ENCODE measurements at regions not wholly inside any gene's neighbourhood (a gene's known extent, or its start where the extent isn't known, plus 50 kb on each side); places are given as distances from the start of the nearest gene placed in this dataset.

DNA sequence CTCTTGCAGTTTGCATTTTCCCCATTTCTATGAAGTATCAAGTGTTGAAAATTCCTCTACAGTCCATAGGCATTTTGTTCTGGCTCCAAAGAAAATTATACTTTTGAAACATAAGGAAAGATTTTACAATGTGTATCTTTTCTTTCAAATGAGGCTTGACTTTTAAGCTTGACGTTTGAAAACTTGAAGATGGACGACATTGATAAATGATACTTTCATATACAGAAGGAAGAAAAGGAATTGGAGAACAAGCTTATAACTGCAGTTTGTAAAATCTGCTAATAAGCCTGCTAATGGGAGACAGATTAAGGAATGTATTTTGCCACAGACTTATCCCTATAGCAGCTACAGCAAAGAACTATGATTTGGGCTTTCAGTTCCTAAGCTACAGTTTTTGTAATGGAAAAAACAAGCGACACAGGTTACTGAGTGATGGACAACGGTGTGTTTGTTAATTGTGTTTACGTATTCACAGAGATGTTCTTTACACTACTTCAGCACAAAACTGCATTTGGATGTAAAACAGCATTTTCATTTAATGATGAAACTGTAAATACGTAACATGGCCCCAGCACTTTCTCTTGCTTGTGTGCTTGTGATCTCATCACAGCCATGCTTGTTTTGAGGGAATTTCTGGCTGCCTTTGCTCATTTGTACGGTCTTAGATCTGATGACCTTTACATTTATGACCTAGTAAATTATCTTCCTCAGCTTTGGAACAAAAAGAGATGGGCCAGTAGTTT lies 83.2 kb upstream of the FAT1 start:
- Histone ChIP-seq H3K36me3 (no peaks in the 10 kb centered on the region), H3K4me1 (replicated peaks) (peaks cover 6% of the 10 kb centered on the region; the same call in 1 of the 2 replicates), H3K27me3 (replicated peaks) (no peaks in the 10 kb centered on the region), H3K9me3 (replicated peaks) (no peaks in the 10 kb centered on the region), H3K27ac (no peak overlapping the region), H3K4me3 (no peak overlapping the region)
- DNase-seq (ENCODE audit: low read depth in 1 of 2, low spot score in 2 of 2), result no peak

DNA sequence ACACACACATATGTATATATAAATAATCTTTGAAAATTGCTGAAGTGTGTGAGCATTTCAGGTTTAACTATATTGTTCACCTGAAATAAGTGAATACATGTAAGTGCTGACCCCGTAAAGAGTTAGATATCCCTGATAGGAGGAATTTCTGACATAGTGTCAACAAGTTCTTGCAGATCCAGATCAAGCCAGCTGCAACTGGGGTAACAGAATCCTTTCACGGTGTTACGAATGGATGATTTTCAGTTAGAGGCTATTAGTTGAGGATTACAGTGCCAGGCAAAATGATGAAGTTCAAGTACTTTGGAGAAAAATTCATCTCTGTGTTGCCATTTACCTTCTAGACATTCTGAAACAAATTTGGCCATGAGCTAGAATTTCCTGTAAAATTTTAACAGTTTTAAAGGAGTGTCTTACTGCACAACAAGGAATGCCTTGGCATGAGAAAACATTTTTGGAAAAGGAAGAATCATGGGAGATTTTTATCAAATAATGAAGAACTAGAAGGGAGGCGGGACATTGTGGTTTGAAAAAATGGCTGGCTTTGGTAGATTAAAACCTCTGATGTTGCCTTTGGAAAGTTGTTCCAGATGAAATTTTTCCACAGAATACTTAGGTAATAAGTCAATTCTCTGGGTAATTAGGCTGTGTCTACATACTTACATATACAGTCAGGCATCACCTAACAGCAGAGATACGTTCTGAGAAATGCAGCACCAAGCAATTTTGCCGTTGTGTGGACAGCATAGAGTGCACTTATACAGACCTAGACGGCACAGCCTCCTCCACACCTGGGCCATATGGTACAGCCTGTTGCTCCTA lies 84.4 kb upstream of the FAT1 start:
- Histone ChIP-seq H3K27ac (no peak overlapping the region), H3K4me1 (replicated peaks) (peaks cover 6% of the 10 kb centered on the region; the same call in 1 of the 2 replicates), H3K27me3 (replicated peaks) (no peaks in the 10 kb centered on the region), H3K9me3 (replicated peaks) (no peaks in the 10 kb centered on the region), H3K36me3 (no peaks in the 10 kb centered on the region), H3K4me3 (no peak overlapping the region)
- no peak for DNase-seq (ENCODE audit: low read depth in 1 of 2, low spot score in 2 of 2)

DNA sequence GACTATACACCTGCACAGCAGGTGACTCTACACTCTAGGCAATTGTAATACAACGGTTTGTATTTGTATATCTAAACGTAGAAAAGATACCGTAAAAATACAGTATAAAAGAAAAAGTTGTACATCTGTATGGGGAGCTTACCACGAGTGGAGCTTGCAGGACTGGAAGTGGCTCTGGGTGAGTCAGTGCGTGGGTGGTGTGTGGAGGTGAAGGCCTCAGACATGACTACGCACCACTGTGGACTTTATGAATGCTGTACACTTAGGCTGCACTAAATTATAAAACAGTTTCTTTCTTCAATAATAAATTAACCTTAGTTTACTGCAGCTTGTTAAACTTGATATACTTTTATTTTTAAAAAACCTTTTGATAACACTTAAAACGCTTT lies 85.0 kb upstream of the FAT1 start:
- DNase-seq (ENCODE audit: low read depth in 1 of 2, low spot score in 2 of 2), result no peak
- Histone ChIP-seq H3K36me3 (no peaks in the 10 kb centered on the region), H3K27ac (no peak overlapping the region), H3K4me1 (replicated peaks) (peaks cover 6% of the 10 kb centered on the region; the same call in 1 of the 2 replicates), H3K27me3 (replicated peaks) (no peaks in the 10 kb centered on the region), H3K9me3 (replicated peaks) (no peaks in the 10 kb centered on the region), H3K4me3 (no peak overlapping the region)

DNA sequence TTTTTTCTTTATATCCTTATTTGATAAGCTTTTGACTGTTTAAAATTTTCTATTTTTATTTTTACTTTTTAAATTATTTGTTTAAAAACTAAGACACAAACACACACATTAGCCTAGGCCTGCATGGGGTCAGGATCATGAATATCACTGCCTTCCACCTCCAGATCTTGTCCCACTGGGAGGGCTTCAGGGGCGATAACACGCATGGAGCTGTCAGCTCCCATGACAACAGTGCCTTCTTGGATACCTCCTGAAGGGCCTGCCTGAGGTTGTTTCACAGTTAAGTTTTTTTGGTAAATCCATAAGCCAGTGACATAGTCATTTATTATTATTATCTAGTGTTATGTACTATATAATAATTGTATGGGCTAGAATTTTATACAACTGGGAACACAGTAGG lies 85.4 kb upstream of the FAT1 start:
- Histone ChIP-seq H3K9me3 (replicated peaks) (no peaks in the 10 kb centered on the region), H3K4me1 (replicated peaks) (peaks cover 7% of the 10 kb centered on the region; the same call in 1 of the 2 replicates), H3K27ac (no peak overlapping the region), H3K27me3 (replicated peaks) (no peaks in the 10 kb centered on the region), H3K36me3 (no peaks in the 10 kb centered on the region), H3K4me3 (no peak overlapping the region)
- DNase-seq (ENCODE audit: low read depth in 1 of 2, low spot score in 2 of 2), result no peak

DNA sequence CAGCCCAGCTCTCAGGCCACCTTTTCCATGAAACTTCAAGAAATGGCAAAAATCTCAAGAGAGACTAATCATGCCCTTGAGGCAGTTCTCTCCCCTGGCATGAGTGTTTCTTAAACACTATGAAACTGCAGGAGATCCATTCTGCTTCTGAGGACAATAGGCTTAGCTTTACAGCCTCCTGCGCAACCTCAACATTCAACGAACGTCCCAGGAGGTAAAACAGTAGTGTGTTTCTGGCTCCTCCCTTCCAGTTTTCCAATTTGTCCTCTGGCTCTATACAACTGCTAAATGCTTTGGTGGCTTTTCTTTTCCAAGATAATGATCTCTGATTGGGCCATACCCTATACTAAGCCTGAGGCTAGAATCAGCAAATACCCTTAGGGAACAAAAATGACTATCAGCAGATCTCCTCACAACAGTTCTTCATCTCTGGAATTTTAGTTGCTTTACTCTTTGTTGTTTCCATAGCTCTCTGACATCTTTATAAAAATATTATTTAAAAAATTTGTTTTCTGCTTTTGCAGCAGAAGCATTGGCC lies 87.0 kb upstream of the FAT1 start:
- no peak for DNase-seq (ENCODE audit: low read depth in 1 of 2, low spot score in 2 of 2)
- H3K27ac ChIP-seq, result no peak overlapping the region

DNA sequence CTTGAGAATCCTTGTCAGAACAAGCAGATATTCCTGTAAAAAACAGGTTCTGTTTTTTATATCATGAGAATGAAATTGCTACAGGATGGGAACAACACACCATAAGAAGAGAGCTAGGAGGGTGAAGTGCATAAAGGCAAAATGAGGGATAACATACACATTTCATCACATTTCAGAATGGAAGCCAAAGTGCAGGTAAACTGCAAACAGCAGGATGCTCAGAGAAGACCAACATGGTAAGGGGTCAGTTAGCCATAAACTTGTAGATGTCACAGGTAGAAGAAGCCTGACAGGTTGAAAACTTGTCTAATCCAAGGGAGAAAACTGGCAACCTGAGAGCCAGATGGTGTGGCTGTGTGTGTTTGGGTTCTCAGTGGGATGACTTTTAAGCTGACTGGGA lies 88.9 kb upstream of the FAT1 start:
- no peak for DNase-seq (ENCODE audit: low read depth in 1 of 2, low spot score in 2 of 2)
- Histone ChIP-seq H3K36me3 (no peaks in the 10 kb centered on the region), H3K9me3 (replicated peaks) (no peaks in the 10 kb centered on the region), H3K4me3 (no peak overlapping the region), H3K27me3 (replicated peaks) (no peaks in the 10 kb centered on the region), H3K27ac (no peak overlapping the region), H3K4me1 (replicated peaks) (peaks cover 9% of the 10 kb centered on the region; the same call in 1 of the 2 replicates)

More for the DNA sequence above, 87.0 kb upstream of the FAT1 start:
- Histone ChIP-seq H3K36me3 (no peaks in the 10 kb centered on the region), H3K4me1 (replicated peaks) (peaks cover 9% of the 10 kb centered on the region; the same call in 1 of the 2 replicates), H3K4me3 (no peak overlapping the region), H3K27me3 (replicated peaks) (no peaks in the 10 kb centered on the region), H3K9me3 (replicated peaks) (no peaks in the 10 kb centered on the region)

DNA sequence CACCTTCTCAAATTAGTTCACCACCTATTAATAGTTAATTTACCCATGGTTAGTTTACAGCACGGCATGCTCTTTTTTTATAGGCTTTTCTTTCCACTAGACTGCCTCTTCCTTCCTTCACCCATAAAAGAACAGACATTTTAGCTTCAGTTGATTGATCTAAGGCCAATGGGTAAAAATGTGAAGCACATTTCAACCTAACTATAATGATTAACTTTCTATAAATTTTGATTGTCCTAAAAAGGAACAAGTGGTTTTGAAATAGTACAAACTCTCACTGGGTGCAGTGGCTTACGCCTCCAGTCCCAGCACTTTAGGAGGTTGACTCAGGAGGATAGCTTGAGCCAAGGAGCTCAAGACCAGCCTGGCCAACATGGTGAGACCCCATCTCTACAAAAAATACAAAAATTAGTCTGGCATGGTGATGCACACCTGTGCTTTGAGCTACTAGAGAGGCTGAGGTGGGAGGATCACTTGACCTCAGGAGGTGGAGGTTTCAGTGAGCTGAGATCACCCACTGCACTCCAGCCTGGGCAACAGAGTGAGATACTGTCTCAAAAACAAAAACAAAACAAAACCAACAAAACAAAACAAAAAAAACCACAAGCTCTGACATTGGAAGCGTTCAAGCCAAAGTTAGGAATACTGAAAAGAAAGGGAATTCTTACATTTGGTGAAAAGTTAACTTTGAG lies 89.9 kb upstream of the FAT1 start:
- H3K27ac ChIP-seq, result no peak overlapping the region
- H3K4me3 ChIP-seq, result no peak overlapping the region
- DNase-seq (ENCODE audit: low read depth in 1 of 2, low spot score in 2 of 2), result no peak
- no peaks in the 10 kb centered on the region for H3K27me3 ChIP-seq (replicated peaks)
- no peaks in the 10 kb centered on the region for H3K9me3 ChIP-seq (replicated peaks)
- H3K36me3 ChIP-seq, result no peaks in the 10 kb centered on the region
- H3K4me1 ChIP-seq (replicated peaks), result peaks cover 4% of the 10 kb centered on the region; the same call in 1 of the 2 replicates

DNA sequence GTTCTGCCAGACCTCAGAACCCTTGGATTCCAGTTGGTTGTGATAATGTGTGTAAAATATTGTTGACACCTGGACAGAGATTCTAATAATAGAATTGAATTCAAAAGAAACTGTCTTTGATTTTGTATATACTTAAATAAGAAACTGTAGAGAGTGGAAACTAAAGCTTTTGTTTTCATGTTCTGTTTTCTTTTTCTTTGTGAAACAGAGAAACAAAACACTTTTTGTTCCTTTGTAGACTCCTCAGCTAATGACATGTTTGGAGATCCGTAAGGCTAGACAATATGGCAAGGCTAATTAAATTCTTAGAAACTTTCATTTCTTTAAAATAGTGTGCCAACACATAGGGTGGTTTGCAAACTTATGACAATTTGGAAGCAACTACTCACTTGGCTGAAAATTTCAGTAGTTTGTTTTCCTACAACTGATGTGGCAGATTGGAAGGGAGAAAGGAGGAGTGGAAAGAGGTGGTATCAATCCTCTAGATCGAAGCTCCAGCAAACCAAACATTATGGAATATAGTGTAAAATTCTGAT lies 90.9 kb upstream of the FAT1 start:
- Histone ChIP-seq H3K4me1 (replicated peaks) (0 out of 2 replicates have a peak, but pooled peaks cover 3% of the 10 kb centered on the region), H3K36me3 (no peaks in the 10 kb centered on the region), H3K4me3 (no peak overlapping the region), H3K9me3 (replicated peaks) (no peaks in the 10 kb centered on the region), H3K27ac (no peak overlapping the region), H3K27me3 (replicated peaks) (no peaks in the 10 kb centered on the region)
- DNase-seq (ENCODE audit: low read depth in 1 of 2, low spot score in 2 of 2), result no peak

DNA sequence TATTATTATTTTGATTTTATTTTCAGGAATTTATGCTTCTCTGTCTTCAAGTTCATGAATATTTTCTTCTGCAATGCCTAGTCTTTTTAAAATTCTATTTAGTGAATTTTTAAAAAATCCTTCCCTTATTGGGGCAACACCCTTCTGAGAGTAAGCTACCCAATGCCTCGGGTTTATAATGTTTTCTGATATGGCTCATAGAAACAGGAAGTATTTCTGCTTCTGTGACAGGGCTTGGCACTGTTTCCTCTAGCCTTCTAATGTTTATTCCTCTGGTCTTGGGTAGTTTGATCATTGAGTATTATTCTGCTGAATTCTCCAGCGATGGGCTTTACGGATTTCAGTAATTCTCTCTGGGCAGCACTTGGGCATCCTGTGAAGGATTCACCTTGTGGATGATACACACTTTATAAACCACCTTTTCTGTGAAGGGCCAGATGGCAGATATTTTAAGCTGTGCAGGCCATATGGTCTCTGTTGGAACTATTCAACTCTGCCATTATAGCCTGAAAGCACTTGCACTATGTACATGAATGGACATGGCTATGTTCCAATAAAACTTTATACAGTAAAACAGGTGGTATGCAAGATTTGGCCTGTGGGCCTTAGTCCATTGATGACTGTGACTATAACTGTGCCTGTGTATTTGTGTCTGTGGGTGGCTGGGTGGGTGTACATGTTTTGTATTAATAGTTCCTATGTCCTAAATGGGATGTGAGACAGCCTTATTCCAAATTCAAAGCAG lies 95.9 kb upstream of the FAT1 start:
- H3K9me3 ChIP-seq (replicated peaks), result no peaks in the 10 kb centered on the region
- H3K27ac ChIP-seq, result no peak overlapping the region
- H3K27me3 ChIP-seq (replicated peaks), result no peaks in the 10 kb centered on the region

DNA sequence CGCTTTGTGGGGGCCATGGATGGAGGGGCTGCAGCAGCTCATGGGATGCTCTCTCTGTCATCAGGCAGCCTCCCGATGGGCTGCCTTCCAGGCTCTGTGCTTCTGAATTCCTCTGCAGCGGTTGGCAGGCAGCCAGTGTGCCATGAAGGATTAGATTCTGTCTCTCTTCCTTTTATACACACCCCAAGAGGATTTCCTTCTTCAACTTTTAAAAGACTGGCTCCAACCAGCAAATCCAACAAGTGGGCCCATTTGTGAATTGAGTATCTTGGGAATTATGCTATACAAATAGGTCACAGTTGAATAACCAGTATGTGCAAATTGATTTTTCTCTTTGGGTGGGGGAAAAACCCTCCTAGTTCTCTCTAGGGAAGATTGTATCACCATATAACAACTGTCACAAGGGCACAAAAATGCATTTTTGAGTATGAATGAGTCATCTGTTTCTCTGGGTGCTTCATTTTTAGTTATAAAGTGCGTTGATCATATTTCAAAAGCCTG lies 96.8 kb upstream of the FAT1 start:
- Histone ChIP-seq H3K4me1 (replicated peaks) (peaks cover 23% of the 10 kb centered on the region), H3K4me3 (no peak overlapping the region), H3K36me3 (no peaks in the 10 kb centered on the region), H3K27me3 (replicated peaks) (no peaks in the 10 kb centered on the region), H3K9me3 (replicated peaks) (no peaks in the 10 kb centered on the region), H3K27ac (no peak overlapping the region)
- DNase-seq (ENCODE audit: low read depth in 1 of 2, low spot score in 2 of 2), result no peak

More for the DNA sequence above, 95.9 kb upstream of the FAT1 start:
- no peak overlapping the region for H3K4me3 ChIP-seq
- H3K36me3 ChIP-seq, result no peaks in the 10 kb centered on the region
- DNase-seq (ENCODE audit: low read depth in 1 of 2, low spot score in 2 of 2), result no peak
- H3K4me1 ChIP-seq (replicated peaks), result peaks cover 22% of the 10 kb centered on the region

DNA sequence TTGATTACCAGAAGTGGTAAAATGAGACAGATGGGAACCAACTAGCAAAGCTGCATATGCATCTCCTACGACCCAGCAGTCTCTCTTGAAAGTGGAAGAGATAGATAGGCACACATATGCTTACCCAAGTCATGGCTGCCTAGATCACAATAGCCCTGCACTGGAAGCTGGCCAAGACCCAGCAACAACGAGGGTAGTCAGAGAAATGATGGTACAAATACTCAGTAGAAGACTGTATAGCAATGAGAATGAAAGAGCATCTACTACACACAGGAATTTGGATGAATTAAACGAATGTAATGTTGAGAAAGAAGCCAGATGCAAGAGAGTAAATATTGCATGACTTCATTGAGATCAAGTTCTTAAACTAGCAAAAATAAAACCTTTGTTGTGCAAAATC lies 100.3 kb upstream of the FAT1 start:
- H3K9me3 ChIP-seq (replicated peaks), result no peaks in the 10 kb centered on the region
- no peak overlapping the region for H3K27ac ChIP-seq
- no peaks in the 10 kb centered on the region for H3K36me3 ChIP-seq
- no peak overlapping the region for H3K4me3 ChIP-seq
- no peaks in the 10 kb centered on the region for H3K27me3 ChIP-seq (replicated peaks)
- H3K4me1 ChIP-seq (replicated peaks), result peaks cover 42% of the 10 kb centered on the region
- no peak for DNase-seq (ENCODE audit: low read depth in 1 of 2, low spot score in 2 of 2)

DNA sequence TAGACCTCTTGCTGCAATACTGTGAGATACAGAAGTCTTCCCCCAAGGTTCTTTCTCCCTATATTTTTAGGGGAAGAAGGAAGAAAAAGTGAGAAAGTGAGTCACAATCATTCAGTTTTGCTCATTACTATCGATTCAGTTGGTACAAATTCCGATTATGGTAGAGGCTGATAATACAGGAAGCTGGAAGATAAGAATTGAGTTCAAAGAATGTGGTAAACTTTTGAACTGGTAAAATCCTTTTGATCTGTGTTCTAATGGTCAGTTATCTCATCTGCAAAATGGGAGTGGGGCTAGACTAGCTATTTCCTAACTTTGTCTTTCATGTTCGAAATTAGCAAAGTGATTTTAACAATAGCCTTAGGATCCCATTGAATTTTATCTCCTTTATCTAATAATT lies 101.4 kb upstream of the FAT1 start:
- Histone ChIP-seq H3K27me3 (replicated peaks) (no peaks in the 10 kb centered on the region), H3K36me3 (no peaks in the 10 kb centered on the region), H3K4me3 (no peak overlapping the region), H3K9me3 (replicated peaks) (no peaks in the 10 kb centered on the region), H3K4me1 (replicated peaks) (peaks cover 53% of the 10 kb centered on the region), H3K27ac (no peak overlapping the region)
- DNase-seq (ENCODE audit: low read depth in 1 of 2, low spot score in 2 of 2), result no peak

DNA sequence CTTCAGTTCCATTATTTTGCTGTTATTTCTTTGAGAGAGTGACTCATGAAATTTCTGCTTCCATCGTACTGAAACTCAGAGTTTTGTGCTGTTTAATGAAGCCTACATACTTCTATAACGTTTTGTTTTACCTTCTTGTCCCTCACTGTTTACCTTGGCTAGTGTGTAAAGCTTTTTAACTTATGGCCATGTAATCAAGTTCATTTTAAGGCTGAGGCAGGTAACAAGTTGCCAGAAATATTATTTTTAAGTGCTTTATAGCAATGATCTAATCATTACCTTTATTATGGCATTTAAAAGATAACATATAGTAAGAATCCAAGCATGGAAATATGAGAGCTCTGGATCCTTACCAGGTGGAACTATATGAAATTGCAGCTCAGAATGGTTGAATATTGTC lies 102.3 kb upstream of the FAT1 start:
- no peak for DNase-seq (ENCODE audit: low read depth in 1 of 2, low spot score in 2 of 2)
- H3K36me3 ChIP-seq, result no peaks in the 10 kb centered on the region

More for the DNA sequence above, 102.3 kb upstream of the FAT1 start:
- Histone ChIP-seq H3K4me1 (replicated peaks) (peaks cover 52% of the 10 kb centered on the region), H3K27ac (peak overlapping the region; percentile 25), H3K4me3 (no peak overlapping the region), H3K27me3 (replicated peaks) (no peaks in the 10 kb centered on the region), H3K9me3 (replicated peaks) (no peaks in the 10 kb centered on the region)

Measured in SJSA1 (cell line).